ENCODE measurements at regions not wholly inside any gene's neighbourhood (a gene's known extent, or its start where the extent isn't known, plus 50 kb on each side); places are given as distances from the start of the nearest gene placed in this dataset.
"Not testable (repeated sequence)": the region's sequence is repeated elsewhere in the genome, so short reads cannot be mapped to it uniquely, and the experiment has no call there.

DNA sequence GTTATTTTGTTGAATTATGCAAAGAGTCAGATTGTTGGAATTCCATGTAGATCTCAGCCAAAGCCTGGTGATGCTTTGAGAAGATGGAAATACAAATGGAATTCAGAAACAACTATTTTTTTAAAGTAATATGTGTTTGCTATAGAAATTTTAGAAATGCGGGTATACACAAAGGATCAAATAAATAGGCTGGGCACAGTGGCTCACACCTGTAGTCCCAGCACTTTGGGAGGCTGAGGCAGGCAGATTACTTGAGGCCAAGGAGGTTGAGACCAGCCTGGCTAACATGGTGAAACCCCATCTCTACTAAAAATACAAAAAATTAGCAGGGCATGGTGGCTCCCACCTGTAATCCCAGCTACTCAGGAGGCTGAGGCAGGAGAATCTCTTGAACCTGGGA, 155.1 kb downstream of the MYCN start:
- TF ChIP-seq, protein P1, sequence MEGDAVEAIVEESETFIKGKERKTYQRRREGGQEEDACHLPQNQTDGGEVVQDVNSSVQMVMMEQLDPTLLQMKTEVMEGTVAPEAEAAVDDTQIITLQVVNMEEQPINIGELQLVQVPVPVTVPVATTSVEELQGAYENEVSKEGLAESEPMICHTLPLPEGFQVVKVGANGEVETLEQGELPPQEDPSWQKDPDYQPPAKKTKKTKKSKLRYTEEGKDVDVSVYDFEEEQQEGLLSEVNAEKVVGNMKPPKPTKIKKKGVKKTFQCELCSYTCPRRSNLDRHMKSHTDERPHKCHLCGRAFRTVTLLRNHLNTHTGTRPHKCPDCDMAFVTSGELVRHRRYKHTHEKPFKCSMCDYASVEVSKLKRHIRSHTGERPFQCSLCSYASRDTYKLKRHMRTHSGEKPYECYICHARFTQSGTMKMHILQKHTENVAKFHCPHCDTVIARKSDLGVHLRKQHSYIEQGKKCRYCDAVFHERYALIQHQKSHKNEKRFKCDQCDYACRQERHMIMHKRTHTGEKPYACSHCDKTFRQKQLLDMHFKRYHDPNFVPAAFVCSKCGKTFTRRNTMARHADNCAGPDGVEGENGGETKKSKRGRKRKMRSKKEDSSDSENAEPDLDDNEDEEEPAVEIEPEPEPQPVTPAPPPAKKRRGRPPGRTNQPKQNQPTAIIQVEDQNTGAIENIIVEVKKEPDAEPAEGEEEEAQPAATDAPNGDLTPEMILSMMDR (IDR thresholded peaks at IDR 0.05 in 8 of 11, conservative IDR thresholded peaks at IDR 0.05 in 3 of 11), result not testable (repeated sequence)
- TF ChIP-seq POLR2A, POLR2AphosphoS5 (IDR thresholded peaks at IDR 0.05): not testable (repeated sequence)
